ENCODE measurements at regions not wholly inside any gene's neighbourhood (a gene's known extent, or its start where the extent isn't known, plus 50 kb on each side); places are given as distances from the start of the nearest gene placed in this dataset.
A peak's percentile ranks its signal among the peaks of the same experiment; 100 is the strongest.

GRCh38 chr3:163490119-163490518 lies 1588.2 kb downstream of the SI start (continued):
- TF ChIP-seq CREBBP (IDR thresholded peaks at IDR 0.05; ENCODE audit: low read depth, low read length), result no peak
- TF ChIP-seq GATA2 (CRISPR knock-in tag; IDR thresholded peaks at IDR 0.05), result no peak
- TF ChIP-seq TFE3 (CRISPR knock-in tag; IDR thresholded peaks at IDR 0.05), result no peak
- 0 out of 2 replicates have a peak, but pooled peaks have one; percentile 11 for TF ChIP-seq MAFG (tag; conservative IDR thresholded peaks at IDR 0.05)
- TF ChIP-seq RBM22 (IDR thresholded peaks at IDR 0.05; ENCODE audit: low read depth, low read length, poor library complexity, severe bottlenecking), result no peak
- no peak for TF ChIP-seq NCOA1 (IDR thresholded peaks at IDR 0.05; ENCODE audit: low read depth)
- no peak for TF ChIP-seq ZBTB9 (CRISPR knock-in tag; IDR thresholded peaks at IDR 0.05)
- TF ChIP-seq NCOA6 (IDR thresholded peaks at IDR 0.05), result no peak
- TF ChIP-seq DNMT1 (IDR thresholded peaks at IDR 0.05), result no peak
- 0 out of 2 replicates have a peak, but pooled peaks have one; percentile 13 for TF ChIP-seq MAFK (IDR thresholded peaks at IDR 0.05; ENCODE audit: low read length)
- TF ChIP-seq ZNF212 (CRISPR knock-in tag; IDR thresholded peaks at IDR 0.05), result no peak
- 0 out of 2 replicates have a peak, but pooled peaks have one; percentile 30 for TF ChIP-seq SMC3 (conservative IDR thresholded peaks at IDR 0.05; ENCODE audit: insufficient read depth, low read depth, low read length)
- no peak for TF ChIP-seq MXD1 (CRISPR knock-in tag; IDR thresholded peaks at IDR 0.05; ENCODE audit: borderline replicate concordance, poor library complexity, severe bottlenecking)
- TF ChIP-seq FOS (IDR thresholded peaks at IDR 0.05; ENCODE audit: extremely low read depth, insufficient read length), result no peak
- TF ChIP-seq CTCF (IDR thresholded peaks at IDR 0.05 in 2 of 3, conservative IDR thresholded peaks at IDR 0.05 in 1 of 3; ENCODE audit: insufficient read depth in 2 of 3, low read depth in 1 of 3, low read length in 3 of 3), result peak; percentile 52 to 57 (median 56)
- no peak for TF ChIP-seq CC2D1A (IDR thresholded peaks at IDR 0.05)
